GM21717 (cell line): ENCODE measurements at regions not wholly inside any gene's neighbourhood (a gene's known extent, or its start where the extent isn't known, plus 50 kb on each side); places are given as distances from the start of the nearest gene placed in this dataset.

ENCODE experiments used
- ATAC-seq: cut with Tn5 transposase; IDR thresholded peaks from one replicate; pipeline ENCODE4 v1.9.1; 2021; ENCODE audit warnings: mild to moderate bottlenecking, moderate library complexity; ENCODE audit not compliant: unreplicated experiment

DNA sequence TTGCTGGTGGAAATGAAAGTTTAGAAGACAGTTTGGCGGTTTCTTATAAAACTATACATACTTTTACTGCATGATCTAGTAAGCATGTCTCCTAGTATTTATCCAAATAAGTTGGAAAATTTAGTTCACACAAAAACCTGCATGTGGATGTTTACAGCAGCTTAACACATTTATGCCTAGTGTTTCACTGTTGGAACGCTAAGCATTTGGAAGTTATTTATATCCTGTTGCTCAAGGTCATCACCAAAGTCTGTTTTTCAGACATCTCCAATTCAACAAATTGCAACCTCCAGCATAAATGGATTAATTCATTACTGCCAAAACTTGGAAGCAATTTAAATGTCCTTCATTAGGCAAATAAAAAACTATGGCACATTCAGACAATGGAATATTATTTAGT lies 461.8 kb downstream of the SUCLA2 start:
- no peak for ATAC-seq

DNA sequence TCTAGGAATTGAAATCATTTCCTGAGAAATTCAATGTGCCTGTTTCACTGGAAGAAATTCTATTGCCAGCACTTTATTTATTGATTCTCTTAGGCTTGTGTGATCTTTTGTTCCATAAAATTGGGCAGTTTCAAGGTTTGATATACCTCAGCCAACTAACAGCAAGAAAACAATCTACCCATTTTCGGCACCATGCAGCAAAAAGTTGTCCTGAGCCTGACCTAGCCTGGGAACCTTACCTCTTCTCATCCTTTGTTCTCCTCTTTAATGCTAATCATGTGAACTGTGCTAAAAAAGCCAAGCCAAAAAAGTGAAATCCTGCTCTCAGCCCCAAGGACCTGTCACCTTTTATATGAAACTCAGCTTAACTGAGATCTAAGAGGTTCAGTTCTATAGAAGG lies 477.3 kb downstream of the SUCLA2 start:
- no peak for ATAC-seq

DNA sequence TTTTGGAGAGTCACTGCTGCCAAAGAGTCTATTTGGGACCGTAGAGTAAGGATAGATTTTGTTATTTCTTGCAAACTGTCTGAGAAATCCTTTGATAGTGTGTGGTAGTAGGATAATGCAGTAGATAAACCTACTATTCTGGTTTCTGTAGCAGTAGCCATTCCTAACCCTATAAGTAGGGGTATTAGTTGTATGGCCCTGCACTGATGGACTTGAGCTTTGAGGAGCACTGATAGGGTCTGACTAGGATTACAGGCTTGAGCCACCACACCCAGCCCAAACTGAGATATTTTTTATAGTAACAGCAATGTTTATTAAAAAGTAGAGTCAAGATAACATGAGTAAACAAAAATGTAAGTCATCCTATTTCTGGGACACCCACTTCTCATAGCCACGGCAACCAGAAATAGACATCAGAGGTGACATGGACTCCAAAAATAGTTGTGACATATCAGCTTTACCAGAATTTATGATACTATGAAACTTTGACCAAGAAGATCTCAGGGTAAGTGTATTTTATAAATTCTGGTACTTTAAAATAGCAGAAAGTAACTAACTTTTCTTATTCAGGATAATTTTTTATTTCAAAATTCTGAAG lies 479.1 kb downstream of the SUCLA2 start:
- ATAC-seq: no peak

DNA sequence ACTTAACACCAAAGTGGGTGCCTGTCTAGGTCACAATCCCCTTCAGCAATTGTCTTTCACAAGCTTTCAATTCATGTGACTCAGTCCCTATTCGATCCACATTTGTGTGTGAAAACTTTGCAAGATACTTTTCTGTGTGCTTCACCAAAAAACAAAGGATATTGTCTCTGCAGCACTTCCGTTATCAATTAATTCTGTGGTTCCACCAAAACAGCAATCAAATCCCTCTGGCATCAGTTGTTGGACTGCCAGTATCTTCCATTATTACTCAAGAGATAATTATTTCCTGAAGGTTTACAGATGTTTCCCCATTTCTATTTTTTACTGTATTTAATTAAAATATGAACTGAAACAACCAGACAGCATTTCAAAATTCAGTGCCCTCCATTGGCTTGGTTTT lies 481.4 kb downstream of the SUCLA2 start:
- no peak for ATAC-seq

DNA sequence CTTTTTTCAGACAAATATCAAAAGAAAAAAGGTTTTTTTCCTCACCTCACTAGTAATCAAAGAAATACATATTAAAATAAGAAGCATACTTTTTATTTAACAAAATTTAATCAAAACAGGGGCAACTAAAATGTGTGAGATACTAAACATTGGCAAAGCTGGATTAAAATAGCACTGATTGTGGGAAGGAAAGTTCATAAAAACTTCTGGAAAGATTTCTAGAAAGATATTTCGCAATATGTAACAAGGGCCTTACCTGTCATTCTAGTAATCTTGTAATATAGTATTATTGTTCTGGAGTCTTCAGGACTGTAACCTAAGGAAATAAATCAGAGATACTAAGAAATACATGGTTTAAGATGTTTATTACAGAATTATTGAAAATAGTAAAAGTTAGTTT lies 482.5 kb downstream of the SUCLA2 start:
- ATAC-seq: no peak

DNA sequence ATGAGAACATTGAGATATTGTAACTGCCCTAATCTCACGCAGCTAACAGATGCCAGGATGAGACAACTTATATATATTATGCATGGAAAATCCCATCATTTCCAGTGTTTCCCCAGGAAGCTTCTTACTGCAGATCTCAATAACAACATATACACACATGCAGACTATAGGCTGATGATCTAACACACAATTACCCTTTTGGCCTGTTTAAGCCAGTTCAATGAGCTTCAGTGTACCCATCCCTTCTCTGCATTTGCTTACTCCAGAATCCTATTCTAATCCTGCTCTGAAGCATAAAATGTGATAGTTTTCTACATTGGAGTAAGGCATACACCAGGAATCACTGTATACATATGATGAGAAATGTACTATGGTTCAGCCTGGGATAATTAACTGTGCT lies 489.4 kb downstream of the SUCLA2 start:
- ATAC-seq: no peak

DNA sequence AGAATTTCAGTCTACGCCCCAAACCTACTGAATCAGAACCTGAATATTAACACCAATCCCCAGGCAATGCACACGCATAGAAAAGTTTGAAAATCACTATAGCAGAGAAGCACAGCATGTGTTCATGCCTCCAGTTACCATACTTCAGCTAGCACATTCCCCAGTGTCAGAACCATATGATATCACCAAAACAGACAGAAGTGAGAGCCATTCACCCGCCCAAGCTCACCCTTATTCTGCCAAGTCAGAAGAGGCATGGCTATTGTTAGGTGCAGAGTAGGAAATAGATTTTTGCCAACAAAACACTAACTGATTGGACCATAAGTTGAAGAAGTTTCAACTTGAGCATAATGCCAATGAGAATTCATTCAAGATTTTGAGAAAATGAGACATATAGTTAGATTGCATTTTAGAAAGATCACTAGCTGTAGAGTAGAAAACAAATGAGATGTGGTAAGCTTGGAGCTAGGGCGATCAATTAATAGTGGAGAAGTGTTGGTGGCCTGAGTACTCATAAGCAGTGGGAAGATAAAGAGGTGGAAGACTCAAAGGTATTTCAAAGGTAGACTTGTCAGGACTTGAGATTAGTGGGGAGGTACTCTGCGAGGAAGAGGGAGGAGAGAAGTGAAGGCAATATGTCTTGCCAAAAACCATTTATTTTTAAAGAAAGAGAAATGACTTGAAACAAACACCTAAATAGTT lies 492.4 kb downstream of the SUCLA2 start:
- no peak for ATAC-seq

DNA sequence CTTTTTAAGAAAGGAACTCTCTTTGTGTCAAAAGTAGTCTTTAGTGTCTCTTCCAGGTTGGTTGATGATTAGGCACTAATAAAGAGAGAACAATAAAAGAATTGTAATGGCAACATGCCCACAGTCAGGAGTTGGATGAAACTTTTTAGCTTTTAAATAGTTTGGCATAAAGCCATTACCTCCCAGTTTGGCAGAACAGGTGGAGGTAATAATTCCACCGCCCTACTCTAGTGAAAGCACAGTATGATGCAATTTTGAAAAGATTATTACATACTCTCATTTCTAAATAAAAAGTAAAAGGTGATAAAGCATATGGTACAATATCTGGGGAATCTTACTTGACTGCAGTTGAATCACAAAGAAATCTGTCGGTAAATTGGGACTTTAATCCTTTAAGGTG lies 497.6 kb downstream of the SUCLA2 start:
- ATAC-seq: no peak

DNA sequence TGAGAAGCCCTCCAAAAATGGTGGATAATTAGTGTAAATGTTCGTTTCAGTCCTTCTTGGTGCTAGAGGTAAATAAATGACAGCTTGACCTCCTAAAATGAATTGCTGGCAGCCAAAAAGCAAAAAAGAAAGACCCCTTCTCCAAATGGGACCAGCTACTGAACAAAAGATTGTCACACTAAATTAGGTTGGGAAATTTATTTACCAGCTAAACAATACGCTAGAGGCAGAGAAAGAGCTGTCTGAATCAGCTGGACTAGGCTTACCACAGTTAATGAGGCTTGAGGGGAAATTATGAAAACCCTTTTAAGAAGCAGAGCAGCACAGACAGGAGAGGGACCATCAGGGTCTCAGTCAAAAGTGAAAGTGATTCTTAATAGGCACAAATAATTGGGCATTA lies 498.9 kb downstream of the SUCLA2 start:
- ATAC-seq: no peak

DNA sequence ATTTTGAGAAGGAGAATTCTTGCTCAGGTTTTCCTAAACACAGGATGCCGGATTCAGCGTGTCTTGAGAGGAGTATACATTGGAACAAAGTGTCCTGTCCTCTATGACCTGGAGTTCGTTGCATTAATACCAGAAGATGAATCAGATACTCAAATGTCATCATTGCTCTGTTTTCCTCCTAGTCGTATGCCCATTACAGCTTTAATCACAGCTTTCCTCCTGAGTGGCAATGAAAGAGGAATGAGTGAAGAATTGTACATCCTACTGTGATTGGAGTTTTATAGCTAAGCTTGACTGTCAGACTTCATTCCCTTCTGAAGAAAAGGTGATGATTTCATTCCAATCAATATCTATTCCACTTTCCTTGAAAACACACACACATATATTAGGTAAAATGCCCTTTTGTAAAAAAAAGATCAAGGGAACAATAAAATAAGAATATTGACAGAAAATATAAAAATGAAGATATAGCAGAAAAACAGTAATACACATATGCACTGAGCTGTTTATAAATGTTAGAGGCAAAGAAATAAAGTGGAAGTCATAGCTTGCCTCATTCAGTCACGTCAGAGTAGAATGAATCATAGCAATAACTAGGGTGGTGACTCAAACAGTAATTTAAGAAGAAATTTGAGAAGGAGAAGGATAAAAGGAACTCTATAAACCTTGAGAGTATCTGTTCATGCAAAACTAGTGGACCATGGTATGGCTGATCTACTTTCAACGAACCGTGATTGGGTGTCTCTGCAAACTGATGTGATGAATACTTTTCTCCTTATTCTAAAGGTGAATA lies 501.5 kb downstream of the SUCLA2 start:
- ATAC-seq: no peak

DNA sequence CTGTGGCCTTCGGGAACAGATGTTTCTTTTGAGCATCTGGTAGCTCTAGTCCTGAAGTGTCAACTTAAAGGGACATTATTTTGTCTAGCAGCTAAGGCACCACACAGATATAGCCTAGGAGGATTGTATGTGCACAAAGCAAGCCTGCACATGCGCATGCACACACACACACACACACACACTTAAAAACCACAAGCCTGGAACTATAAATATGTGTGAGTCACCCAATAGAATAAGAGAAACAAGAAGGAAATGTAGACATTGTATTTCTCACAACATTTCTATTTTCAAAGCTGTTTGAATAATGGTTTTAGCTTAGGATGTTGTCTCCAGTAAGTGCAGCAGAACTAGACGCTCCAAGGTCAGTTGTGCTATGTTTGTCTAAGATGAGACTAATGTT lies 516.5 kb downstream of the SUCLA2 start:
- ATAC-seq: no peak

DNA sequence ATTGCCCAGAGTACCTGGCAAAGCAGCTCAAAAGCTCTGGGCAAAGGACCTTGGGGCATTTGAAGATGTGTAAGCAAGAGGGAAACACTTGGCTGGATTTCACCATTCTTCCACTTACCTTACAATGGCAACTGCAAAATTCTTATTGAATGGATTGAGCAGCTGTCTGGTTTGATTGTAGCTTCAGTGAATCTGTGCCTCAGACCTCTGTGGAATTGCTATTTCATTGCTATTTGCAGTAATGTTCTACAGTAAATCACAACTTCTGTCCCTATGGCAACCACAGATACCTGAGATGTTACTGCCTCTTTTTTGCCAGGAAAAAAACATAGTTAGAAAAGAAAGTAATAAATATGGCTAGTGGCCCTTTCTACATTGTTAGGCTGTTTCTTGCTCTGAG lies 519.5 kb downstream of the SUCLA2 start:
- no peak for ATAC-seq

DNA sequence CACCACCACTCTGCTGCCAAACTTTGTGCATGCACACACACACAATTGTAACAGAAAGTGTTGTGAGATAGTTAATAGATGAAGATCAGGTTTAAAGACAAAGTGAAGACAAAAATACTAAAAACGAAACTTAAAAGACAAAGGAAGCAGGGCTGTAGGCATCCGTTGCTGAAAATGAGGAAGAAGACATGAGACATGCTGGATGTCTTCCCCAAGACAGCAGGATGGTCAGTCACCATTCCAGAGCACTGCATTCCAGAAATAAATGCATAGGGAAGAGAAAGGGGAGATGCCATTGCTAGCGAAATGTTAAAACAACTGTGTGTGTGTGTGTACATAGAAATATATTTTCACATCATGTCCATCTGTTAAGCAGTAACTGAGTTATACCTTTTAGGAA lies 520.1 kb downstream of the SUCLA2 start:
- ATAC-seq: no peak

DNA sequence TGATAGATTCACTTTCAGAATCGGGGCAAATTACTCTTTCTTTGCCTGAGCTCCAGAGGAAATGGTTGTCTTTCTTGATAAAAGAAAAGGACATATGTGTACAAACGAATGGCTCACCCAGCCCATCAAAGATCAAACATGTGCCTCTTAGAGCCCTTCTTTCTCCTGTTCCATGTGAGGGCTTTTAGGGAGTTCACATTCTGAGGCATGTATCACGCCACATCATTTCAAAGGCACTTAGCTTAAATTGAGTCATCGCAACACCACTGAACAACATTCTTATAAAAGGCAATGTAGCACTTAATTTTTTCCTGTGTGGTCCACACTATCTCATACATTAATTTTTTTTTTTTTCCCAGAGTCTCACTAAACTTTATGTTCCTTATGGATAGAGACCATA lies 521.0 kb downstream of the SUCLA2 start:
- no peak for ATAC-seq

DNA sequence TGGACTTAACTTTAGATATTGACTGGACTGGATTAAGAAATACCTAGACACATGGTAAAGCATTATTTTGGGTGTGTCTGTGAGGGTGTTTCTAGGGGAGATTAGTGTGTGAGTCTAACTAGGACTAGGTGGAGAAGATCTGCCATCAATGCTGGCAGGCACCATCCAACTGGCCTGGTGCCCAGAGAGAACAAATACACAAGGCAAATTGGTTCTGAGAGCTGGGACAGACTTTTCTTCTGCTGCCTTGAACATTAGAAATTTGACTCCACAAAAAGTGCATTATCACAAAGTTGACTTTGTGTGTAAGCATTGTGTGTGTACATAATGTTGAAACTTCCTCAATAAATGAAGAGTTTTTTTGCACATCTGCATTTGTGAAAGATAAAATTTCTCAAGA lies 522.1 kb downstream of the SUCLA2 start:
- ATAC-seq: no peak

DNA sequence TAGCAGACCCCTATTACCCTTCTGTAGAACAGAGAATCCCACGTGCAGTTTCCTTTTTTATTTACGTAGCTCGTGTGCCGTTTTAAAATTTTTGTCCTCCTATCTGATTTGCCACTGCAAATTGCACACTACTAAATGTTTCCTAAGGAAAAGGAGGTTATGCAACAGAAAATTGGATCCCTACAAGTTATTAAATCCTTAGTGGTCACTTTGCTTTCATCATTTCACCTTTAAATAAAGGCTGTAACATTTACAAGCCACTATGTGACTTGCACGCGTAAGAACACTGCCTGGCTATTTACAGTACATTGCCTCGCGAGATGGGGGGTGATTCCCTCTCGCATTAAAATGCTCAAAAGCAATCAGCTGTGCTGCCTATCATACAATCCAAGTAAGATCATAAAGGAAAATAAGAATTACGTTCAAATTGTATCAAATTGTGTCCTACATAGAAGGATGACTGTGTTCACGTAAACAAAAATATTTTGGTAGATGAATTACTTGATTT lies 525.6 kb downstream of the SUCLA2 start:
- ATAC-seq: no peak

DNA sequence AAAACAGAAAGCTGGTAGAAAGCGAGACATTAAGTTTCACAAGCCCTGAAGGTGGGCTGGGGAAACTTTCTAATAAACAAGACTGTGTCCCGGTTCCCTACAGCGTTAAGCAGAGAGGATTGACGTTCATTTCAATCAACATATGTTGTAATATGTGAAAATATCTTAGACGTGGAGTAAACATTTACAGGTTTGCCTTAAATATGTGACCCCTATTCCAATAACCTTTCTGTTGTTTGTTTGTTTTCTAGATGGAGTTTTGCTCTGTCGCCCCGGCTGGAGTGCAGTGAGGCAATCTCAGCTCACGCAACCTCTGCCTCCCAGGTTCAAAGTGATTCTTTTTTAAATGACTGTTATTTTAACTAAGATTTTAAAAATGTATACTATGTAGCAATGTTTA lies 526.2 kb downstream of the SUCLA2 start:
- ATAC-seq: no peak

DNA sequence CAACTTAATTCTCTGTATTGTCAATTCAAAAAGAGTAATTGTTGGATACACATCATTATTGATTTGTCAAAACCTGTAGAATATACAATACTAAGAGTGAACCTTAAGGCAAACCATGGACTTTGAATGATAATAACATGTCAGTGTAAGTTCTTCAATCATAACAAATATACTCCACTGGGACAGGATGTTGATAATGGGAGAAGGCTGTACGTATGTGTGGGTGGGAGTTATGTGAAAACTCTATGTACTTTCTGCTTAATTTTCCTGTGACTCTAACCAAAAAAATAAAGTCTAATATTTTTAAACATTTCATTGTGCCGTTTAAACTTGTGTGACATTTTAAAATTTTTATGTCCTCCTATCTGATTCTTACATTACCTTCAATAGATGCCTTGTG lies 526.7 kb downstream of the SUCLA2 start:
- ATAC-seq: no peak

DNA sequence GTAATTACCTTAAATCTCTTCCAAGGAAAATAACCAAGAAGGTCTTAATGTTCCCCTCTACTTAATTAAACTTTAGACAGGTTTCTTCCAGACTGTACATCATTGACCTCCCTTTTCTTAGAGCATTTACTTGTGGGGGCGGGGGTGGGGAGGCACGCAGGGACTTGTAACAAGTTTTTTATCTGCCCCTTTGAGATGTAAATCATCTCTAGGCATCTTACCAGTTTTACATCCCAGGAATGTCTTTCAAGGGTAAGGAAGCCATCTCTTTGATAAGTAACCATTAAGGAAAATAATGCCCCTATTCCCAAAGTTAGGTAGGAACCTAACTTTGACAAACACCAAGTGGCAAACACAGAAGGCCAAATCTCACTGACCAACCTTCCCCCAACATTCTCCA lies 528.6 kb downstream of the SUCLA2 start:
- ATAC-seq: no peak

DNA sequence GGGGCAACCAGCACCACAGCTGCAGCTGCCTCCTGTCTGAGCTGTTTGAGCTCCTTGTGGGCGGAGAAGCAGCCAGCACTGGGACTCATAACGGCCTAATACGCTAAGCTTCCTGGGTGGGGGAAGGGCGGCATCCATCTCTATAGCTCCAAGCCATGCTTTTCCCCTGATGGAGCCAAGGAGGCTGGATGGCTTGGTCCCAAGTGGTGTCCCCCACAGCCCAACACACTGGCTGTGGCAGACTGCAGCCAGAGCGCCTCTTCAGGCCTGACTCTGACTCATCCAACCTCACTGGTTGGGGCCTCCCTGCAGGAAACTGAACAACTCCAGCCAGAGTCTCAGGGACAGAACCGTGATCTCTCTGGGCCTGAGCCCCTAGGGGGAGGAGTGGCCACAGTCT lies 537.3 kb downstream of the SUCLA2 start:
- no peak for ATAC-seq

DNA sequence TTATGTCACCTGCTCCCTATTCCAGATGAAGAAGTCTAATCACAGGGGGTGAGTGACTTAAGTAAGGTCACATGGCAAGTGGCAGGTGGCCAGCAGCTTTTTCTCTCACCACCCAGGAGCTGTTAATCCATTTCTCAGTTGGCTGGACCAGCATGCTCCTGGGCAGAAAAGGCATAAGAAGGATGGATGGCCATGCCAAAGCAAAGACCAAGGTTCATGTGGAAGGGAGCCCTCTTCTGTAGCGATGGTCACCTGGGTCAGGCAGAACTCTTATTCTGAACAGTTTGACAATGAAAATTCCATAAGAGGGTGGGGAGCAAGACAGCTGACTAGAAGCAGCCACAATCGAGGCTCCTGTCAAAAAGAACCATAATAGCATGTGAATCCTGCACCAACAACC lies 538.1 kb downstream of the SUCLA2 start:
- no peak for ATAC-seq

DNA sequence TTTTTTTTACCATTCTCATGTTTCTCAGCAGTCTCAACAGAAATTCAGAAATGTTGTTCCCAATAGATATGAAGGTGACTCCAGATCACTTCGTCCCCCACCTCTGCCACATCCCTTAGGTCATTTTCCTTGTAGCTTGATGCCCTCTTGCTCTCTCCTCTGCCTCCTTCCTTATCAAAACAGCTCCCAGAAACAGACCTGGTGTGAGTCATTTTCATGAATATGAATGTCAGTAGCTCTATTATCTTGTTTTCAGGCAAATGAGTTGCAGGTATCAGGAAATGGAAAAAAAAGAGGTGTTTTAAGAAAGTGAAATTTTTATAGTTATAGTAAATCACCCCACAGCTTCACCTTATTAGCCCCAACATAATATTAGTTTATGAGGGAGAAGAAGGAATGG lies 539.3 kb downstream of the SUCLA2 start:
- ATAC-seq: no peak
